SHP77 (cell line): ENCODE measurements at regions not wholly inside any gene's neighbourhood (a gene's known extent, or its start where the extent isn't known, plus 50 kb on each side); places are given as distances from the start of the nearest gene placed in this dataset.

Source experiments
- DNase-seq, 2 experiments: peaks; one replicate each; lab custom pipeline; 2025; lab: John Stamatoyannopoulos, UW

DNA sequence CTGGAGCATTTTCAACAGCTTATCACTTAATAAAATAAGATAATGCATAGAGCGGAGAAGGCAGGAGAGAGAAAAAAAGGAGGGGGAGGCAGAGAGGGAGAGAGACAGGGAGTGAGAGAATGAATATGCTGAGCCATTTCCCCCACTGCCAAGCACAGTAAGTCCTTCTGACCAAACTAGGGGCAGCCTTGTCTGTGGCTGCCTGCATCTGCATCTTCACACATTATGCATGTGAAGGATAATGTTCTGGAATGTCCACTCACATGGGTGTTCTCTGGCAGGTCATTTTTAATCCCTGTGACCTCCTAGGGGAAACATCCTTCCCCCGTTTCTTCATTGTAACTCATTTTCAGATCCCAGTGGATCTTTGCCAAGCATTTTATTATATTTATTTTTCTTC is 269.3 kb downstream of the FOXA2 start:
- no peak for DNase-seq

DNA sequence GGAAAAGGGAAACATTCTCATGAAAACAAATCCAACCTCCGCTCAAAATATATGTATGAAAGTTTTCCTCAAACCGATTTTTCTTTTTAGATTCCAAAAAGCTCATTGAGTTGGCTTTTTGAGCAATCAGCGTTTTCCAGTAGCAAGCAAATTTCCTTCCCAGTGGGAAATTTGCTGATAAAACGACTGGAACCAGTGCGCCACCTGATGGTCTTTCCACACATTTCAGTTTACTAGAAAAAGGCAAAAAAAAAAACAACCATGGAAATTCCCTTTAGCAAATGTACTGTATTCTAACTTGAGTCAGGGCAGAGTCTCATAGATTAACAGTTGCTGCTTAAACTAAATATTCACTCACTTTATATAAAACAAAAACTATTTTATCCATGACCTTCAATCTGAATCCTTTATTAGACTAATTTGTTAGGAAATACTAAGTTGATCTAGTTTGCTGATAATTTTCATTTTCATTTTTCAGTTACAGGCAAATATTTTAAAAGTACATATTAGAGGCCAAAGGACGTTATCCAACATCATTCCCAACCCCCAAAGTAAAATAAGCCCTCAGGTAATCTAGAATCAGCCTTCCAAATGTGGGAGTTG is 271.5 kb downstream of the FOXA2 start:
- peak; percentile 21 to 46 for DNase-seq

DNA sequence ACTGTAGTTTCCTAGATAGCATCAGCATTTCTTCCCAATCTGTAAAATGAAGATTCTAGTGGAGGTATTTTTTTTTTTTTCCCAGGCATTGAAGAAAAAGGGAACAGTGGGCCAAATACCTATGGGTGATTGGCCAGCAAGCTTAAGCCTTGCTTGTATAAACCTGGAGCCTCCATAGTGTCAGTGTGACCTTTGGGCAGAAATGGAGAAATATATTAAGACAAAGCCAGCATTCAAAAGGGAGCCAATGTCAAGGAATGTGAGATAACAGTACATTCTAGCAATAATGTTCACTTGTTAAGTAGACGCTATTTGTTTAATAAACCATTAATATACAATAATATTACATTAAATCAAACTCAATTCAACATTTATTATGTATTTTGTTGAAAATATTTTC is 275.4 kb downstream of the FOXA2 start:
- DNase-seq: no peak

DNA sequence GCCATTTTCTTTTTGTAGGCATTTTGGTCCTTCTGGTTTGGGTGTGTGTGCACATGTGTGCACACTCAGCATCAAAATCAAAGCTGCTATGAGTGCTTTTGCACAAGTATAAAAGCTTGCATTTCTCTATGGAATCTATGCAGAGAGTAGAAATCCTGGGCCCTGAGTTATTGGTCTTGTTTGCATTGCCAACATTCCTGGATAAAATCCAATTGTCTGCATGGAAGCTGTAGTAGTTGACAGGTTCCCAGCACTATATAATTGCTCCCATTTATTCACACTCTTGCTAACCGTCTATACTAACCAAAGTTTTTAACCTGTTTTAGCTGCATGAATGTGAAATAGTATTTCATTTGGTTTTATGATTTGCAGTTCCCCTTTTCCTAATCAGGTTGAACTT is 277.0 kb downstream of the FOXA2 start:
- DNase-seq: no peak

DNA sequence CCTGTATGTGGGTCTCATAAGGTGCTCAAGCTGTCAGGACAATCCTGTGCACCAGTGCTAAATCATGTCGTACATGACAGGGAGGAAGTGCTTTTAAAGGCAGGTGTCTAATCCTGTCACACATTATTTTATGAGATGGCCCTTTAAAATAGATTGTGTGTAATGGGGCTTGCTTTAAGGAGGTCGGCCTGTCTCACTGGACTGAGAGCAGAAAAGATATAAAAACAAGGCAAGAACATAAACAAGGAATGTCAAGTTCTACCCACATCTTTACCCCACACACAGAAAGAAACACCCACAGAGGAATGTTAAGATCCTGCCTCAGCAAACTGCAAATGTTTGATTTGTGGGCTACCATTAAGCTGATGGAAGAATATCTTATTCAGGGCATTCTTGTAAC is 279.0 kb downstream of the FOXA2 start:
- no peak for DNase-seq

DNA sequence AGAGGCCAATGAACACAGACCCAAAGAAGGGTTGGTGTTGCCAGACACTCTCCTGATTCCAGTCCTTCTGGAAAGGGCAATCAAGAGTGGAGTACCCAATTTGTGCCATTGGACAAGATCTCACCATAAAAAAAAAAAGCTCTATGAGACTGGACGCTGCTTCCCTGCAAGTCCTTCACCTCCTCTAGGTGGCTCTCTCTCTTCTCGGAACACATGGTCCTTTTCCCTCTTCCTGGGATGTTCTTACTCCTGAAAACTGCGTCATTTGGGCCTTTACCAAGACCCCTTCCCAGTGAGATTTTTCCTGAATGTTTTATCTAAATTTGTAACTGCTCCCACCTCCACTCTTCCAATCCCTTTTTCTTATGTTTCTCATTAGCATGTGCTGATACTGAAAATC is 280.8 kb downstream of the FOXA2 start:
- DNase-seq: peak in 1 of 2 experiments; percentile 39

DNA sequence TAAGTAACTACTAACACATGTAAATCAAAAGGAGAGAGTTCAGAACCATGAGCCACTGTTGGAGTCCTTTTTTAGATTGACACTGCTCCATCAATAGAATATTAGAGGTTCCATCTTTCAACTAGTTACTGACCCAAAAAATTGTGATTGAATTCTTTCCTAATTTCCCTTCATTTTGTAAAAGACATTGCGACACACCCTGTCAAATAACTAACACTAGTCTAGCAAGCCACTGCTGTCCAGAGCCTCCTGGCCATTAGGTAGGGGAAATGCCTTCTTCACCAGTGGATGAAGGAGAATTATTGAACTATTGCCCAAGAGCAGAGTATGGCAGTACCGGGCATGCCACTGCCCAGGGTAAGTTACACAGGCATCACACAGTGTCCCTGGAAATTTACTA is 282.3 kb downstream of the FOXA2 start:
- DNase-seq: no peak

DNA sequence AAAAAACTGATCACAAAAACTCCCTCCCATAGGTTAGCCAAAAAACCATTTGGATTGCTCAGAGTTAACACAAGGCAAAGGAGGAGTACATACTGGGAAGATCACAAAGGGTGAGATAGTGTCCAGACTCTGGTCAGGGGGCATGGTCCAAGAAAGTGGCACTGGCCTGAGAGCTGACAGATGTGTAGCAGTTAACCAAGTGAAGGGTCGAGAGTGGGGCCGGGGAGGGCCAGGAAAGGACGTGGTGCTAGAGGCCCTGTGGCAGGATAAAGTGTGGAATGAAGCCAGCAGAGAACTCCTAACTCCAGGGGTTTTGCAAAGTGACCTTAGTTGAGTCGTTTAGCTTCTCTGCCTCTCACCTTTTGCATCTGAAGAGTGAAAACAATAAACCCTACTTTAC is 290.5 kb downstream of the FOXA2 start:
- no peak for DNase-seq

DNA sequence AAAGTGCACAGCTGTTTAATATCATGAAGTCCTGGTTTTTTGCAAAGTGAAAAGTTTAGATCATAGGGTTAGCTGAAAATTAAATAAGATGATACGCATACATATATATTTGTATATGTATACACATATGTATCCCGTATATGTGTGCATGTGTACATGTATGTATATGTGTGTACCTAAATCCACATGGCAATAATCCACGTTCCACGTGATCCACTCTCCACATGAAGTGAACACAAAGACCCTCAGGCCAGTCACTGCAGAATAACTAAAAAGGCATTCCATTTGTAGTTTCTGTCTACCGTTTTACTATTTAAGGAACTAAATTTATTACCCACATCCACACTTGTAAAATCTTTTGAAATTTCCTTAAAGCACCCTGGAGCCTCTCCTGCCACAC is 294.9 kb downstream of the FOXA2 start:
- DNase-seq: no peak

DNA sequence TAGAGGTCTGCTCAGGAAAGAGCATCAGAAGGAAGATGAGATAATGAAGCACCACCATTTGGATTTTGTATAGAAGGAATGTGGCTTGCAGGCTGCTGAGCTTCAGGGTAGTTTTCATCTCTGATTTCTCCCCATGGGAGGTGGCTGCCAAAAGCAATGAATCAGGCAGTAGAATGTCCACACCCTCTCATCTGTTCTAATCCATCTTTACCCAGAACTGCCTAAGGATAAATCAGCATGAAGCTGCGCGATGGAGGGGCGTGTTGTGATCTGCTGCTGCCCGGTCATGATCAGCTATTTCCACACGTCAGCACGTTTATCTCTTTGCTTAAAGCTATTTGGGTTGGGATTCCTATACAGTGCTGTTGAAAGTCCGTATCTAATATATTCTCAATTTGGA is 295.4 kb downstream of the FOXA2 start:
- no peak for DNase-seq

DNA sequence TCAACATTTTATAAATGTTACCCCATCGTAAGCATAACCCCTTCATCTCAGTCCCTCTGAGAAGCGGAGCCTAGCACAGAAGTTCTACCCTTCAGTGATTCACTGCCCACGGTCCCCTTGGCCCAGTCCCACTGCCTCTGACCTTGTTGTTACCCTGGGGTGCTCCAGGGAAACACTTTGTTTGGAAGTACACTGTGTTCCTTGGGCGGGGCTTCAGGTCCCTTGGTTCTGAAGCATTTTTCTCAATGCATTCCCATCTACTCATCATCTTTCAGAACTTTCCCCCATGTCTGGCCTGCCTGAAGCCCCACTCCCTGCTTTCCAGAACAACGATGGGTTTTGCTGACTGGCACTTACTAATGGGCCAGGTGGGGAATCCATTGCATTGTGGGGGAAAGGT is 296.2 kb downstream of the FOXA2 start:
- no peak for DNase-seq

DNA sequence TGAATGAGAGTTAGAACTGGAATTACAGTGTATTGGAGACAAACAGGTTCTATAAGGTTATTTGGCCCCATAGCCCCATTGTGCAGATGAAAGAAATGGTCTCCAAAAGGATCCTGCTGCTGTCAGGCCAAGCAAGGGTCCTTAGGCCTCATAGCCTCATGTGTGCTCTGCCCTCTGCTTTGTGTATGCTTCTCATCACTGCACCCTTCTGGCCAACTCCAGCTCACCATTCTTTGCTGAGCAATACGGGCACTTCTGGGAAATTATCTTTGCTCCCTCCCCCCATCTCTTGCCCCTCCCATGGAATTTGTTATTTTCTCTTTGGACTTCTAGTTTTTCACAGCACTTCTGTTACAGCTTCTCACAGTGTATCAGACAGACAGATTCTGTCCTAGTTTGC is 298.8 kb downstream of the FOXA2 start:
- DNase-seq: no peak

DNA sequence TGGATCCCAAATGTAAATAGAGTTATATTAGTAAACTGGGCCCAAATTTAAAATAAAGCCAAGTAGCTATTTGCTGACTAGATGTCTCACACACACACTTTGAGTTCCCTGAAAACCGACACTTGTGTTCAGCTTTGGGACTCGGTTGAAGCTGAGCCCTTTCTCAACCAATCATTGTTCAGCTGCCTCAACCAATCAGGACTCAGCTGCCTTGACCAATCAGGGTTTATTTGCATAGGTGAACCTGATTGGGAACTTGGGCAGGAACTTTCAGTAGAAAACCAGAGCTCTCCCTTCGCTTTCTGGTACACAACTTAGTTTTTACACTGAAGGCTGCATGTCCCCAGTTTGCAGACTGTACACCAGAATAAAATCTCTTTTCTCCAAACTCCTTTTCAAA is 301.7 kb downstream of the FOXA2 start:
- DNase-seq: no peak

DNA sequence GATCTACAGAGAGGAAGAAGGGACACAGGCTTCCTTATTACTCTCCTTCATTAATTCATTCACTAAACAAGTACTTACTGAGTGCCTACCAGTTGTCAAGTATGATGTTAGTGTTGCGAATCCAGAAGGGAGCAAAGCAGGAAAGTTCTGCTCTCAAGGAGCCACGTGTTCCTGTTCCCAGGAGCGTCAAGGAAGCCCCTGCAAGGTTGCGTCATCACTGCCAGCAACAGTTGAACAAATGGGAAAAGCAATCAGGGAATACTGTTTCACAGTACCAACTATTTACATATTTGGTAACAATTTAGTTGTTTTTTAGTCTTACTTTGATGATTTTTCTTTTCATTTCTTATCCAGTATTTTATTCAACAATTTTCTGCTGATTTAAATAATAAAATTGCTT is 310.0 kb downstream of the FOXA2 start:
- no peak for DNase-seq

DNA sequence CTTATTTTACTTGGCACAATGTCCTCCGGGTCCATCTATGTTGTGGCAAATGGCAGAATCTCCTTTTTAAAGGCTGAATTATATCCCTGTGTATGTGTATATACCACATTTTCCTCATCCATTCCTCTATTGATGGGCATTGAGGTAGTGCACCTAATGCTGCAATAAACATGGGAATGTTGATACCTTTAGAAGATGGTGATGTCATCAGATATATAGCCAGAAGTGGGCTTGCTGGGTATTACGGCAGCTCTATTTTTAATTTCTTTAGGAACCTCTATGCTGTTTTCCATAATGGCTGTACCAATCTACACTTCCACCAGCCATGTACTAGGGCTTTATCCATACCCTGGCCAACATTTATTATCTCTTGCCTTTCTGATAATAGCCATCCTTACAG is 315.7 kb downstream of the FOXA2 start:
- no peak for DNase-seq

DNA sequence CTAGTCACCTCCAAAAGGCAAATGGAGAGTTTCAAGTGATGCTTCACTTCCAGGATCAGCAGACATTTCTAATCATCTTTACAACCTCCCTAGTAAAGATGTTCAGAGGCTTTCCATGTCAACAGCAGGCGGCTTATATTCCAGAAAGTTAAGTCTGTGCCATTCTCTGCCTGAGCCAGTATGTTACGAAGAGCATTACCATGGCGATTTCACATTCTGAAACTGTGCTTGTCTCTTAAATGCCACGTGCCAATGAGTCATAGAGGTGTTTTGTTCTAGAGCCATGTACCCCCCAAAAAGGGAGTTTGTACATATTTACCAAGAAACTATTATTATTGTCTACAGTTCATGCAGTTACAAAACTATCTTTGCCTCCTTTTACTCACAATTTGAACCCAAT is 319.5 kb downstream of the FOXA2 start:
- DNase-seq: no peak

DNA sequence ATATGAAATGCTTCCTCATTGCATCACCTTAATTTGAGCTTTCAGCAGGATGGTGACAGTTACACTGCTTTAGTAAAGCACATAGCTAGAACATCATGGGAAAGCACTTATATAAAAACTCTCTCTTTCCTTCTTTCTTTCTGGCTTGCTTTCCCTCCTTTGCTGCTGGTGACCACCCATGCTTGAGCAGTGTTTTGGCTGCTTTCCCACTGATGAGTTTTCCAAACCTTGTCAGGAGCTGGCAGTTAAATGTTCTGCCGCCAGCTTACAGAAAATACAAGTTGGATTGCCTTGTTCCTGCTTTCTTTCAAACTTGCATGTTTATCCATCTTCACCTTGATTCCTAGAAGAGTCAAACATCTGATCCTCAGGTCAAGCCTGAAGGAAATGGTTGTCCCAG is 323.9 kb downstream of the FOXA2 start:
- DNase-seq: no peak

DNA sequence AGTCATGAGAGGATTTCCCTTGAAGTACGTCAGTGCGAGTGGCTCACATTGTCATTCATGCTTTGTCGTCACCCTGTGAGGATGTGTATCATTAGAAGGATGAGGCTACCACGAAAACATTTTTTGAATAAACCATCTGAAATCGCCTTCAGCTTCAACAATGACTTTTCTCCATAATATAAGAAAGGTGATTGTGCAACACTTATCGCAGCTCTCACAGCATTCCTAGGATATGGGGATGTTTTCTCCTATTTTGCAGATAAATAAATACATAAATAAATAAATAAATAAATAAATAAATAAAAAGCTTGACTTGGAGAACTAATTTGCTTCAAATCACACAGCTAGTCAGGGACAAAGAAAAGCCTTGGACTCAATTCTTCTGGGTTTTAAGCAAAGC is 326.5 kb downstream of the FOXA2 start:
- no peak for DNase-seq

DNA sequence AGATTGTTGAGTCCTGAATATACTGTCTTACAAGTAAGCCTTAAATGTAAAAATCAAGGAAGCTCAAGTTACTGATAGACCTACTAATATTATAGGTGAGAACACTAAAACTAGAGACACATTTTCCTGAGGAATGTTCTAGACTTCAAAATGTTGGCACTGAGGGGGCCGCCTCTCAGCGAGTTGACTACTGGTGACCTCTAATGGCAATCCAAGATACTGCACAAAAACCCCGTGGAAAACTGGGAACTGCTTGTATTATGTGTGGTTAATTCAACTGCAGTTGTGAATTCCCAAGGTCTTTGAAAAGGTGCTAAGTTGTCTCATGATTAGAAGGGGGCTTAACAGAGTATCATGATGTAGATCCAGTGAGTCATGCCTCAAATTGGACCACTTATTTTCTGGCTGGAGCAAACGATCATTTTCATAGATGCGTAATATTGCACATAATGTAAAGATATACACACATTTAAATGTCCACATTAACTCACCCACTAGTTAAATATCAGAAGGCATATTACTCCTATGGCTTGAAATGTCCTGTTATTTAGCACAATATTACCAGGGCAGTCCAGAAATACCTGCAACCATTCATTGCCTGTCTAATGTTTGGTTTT is 336.2 kb downstream of the FOXA2 start:
- peak in 1 of 2 experiments; percentile 8 for DNase-seq

DNA sequence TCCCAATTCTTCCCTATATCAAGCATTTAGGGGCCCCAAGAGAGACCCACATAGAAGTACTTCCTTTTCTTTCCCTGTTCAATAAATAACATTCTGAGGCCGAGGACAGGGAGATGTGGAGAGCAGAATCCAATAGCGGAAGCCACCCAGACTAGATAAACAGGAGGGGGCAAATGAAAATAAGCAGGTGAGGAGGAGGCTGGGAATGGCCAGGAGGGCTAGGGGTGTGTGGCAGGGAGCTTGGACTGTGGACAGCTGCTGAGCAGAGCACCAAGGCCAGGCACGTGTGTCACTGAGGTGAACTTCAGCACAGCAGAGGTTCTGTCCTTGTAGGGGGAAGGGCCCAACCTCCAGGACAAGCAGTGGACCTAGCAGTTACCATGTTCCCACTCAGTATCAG is 339.2 kb downstream of the FOXA2 start:
- peak; percentile 7 to 12 for DNase-seq

DNA sequence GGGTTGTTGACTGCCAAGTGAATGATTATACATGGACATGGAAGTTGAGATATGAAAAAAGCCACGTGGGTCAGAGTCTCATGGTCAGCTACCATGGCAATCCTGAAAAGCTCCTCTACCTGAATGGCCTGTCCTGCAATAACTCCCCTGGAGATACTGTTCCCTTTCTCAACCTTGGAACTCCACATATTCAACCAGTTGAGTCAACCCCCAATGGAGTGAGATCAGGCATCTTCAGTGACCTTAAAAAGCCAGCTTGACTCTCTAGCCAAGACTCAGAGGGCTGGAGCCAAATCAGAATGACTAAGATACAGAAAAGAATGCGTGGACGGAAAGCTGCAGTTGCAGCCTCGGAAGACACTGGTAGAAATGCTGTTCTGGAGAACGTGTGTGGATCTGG is 341.3 kb downstream of the FOXA2 start:
- DNase-seq: no peak

DNA sequence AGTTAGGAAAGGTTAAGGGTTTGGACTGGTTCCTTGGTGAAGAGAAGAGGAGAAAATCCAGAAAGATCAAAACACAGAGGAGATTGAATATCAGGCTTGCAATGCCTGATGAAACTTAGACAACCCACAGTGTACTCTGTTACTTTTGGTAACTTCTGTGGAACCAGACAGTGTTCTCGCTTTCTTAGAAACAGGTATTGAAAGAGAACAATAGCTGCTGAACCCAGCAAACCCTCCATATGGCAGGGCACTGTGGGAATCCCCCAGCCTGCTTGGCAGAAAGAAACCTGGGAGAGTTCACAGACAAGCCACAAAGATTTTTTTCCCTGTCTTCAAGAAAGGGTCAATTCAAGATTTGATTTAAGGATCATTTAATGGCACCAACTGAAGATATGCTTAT is 342.8 kb downstream of the FOXA2 start:
- no peak for DNase-seq

DNA sequence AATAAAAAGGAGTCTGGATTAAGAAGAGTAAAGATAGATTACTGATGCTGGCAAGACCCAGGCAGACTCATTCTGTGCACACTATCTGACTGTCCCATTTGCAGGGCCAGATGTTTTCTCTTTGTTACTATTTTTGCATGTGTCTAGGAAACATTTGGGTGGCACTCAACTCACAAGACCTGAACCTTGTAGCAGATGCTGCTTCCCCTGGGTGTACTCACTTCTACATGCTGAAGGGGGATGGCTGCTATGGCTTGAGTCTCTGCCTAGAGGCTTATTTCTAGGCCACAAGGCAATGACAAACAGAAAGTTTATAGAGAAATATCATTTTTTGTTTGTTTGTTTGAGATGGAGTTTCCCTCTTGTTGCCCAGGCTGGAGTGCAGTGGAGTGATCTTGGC is 351.4 kb downstream of the FOXA2 start:
- DNase-seq: no peak

DNA sequence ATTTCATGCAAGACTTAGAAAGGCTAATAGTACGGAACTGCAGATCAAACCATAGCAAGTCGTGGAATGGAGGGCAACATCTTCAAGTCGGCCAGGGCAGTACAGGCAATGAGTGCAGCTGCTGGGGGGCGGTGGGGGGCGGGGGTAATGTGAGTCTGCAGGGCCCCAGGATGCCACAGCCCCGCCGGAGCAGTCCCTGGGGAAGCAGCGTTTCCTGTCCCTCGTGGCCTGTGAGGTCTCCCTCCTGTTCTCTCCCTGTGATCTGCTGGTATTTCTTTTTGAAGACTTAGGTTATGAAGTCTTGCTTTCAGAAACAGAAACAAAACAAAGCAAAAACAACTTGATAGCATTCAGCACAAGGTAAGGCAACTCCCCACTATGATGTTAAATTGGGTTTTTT is 351.9 kb downstream of the FOXA2 start:
- no peak for DNase-seq
